H54 (cell line): ENCODE measurements at regions not wholly inside any gene's neighbourhood (a gene's known extent, or its start where the extent isn't known, plus 50 kb on each side); places are given as distances from the start of the nearest gene placed in this dataset.
"Not testable (repeated sequence)": the region's sequence is repeated elsewhere in the genome, so short reads cannot be mapped to it uniquely, and the experiment has no call there.

Source experiments
- DNase-seq: peaks from one replicate; pipeline ENCODE4 v3.0.0; 2011; ENCODE audit warnings: low spot score, mixed read lengths; ENCODE audit not compliant: insufficient read length
- FAIRE-seq: peaks from 3 replicates; lab custom pipeline; 2011; peaks lifted over from hg19 to GRCh38; lab: Jason Lieb, UNC
- POLR2A ChIP-seq: IDR thresholded peaks from 2 replicates; pipeline ENCODE4 v1.6.1; 2011; ENCODE audit warnings: low read depth, mild to moderate bottlenecking, low read length

GRCh38 chr7:81162771-81163525, 244.1 kb upstream of the SEMA3C start:
- FAIRE-seq (peak; percentile 81), DNase-seq (no peak)
- no peak for TF ChIP-seq POLR2A

GRCh38 chr7:81162234-81162633, 243.4 kb upstream of the SEMA3C start:
- TF ChIP-seq POLR2A = no peak
- DNase-seq (no peak), FAIRE-seq (no peak)

- TF ChIP-seq POLR2A = no peak
- peak; percentile 49 for DNase-seq
These were observed 242.7 kb upstream of the SEMA3C start for GRCh38 chr7:81161451-81162075.

GRCh38 chr7:81159402-81159801, 240.6 kb upstream of the SEMA3C start:
- no peak for DNase-seq
- peak; percentile 92 for FAIRE-seq
- TF ChIP-seq POLR2A = no peak

More at GRCh38 chr7:81161451-81162075, 242.7 kb upstream of the SEMA3C start:
- peak; percentile 96 for FAIRE-seq

- DNase-seq (no peak), FAIRE-seq (no peak)
- TF ChIP-seq POLR2A = no peak
These were observed 239.3 kb upstream of the SEMA3C start for GRCh38 chr7:81158189-81158588.

- TF ChIP-seq POLR2A = no peak
- no peak for FAIRE-seq
These were observed 237.0 kb upstream of the SEMA3C start for GRCh38 chr7:81155654-81156373.

GRCh38 chr7:81154565-81154964, 235.7 kb upstream of the SEMA3C start:
- no peak for TF ChIP-seq POLR2A
- FAIRE-seq (no peak), DNase-seq (no peak)

More at GRCh38 chr7:81155654-81156373, 237.0 kb upstream of the SEMA3C start:
- DNase-seq = no peak

GRCh38 chr7:81152925-81153324, 234.1 kb upstream of the SEMA3C start:
- FAIRE-seq, DNase-seq: not testable (repeated sequence)

GRCh38 chr7:81150951-81151361, 232.1 kb upstream of the SEMA3C start:
- DNase-seq (no peak), FAIRE-seq (peak; percentile 38)
- TF ChIP-seq POLR2A = no peak

- DNase-seq = no peak
- no peak for TF ChIP-seq POLR2A
- no peak for FAIRE-seq
These were observed 225.0 kb upstream of the SEMA3C start for GRCh38 chr7:81143856-81144255.

GRCh38 chr7:81141257-81142205, 222.7 kb upstream of the SEMA3C start:
- not testable (repeated sequence) for FAIRE-seq, DNase-seq

GRCh38 chr7:81140775-81141174, 221.9 kb upstream of the SEMA3C start:
- DNase-seq (no peak), FAIRE-seq (no peak)
- TF ChIP-seq POLR2A = no peak

- no peak for TF ChIP-seq POLR2A
- DNase-seq (no peak), FAIRE-seq (no peak)
These were observed 221.4 kb upstream of the SEMA3C start for GRCh38 chr7:81140252-81140651.

- DNase-seq (no peak), FAIRE-seq (no peak)
- no peak for TF ChIP-seq POLR2A
These were observed 220.0 kb upstream of the SEMA3C start for GRCh38 chr7:81138870-81139269.
